Hepatocyte (in vitro differentiated cells): ENCODE measurements at regions not wholly inside any gene's neighbourhood (a gene's known extent, or its start where the extent isn't known, plus 50 kb on each side); places are given as distances from the start of the nearest gene placed in this dataset.

Experiments used
- EZH2 ChIP-seq: fragments of 200-600 bp; sonication (generic); IDR thresholded peaks from 2 replicates; pipeline ENCODE4 v1.6.1; 2016; ENCODE audit warnings: antibody characterized with exemption, mild to moderate bottlenecking, borderline replicate concordance
- TF ChIP-seq, protein P1 (sequence below): fragments of 200-600 bp; sonication (generic); IDR thresholded peaks from 2 replicates; pipeline ENCODE4 v1.5.1; 2016; ENCODE audit warnings: antibody characterized with exemption, mild to moderate bottlenecking; ENCODE audit not compliant: poor library complexity

GRCh38 chr1:96116731-96117130 lies 604.9 kb upstream of the PTBP2 start:
- TF ChIP-seq, protein P1, sequence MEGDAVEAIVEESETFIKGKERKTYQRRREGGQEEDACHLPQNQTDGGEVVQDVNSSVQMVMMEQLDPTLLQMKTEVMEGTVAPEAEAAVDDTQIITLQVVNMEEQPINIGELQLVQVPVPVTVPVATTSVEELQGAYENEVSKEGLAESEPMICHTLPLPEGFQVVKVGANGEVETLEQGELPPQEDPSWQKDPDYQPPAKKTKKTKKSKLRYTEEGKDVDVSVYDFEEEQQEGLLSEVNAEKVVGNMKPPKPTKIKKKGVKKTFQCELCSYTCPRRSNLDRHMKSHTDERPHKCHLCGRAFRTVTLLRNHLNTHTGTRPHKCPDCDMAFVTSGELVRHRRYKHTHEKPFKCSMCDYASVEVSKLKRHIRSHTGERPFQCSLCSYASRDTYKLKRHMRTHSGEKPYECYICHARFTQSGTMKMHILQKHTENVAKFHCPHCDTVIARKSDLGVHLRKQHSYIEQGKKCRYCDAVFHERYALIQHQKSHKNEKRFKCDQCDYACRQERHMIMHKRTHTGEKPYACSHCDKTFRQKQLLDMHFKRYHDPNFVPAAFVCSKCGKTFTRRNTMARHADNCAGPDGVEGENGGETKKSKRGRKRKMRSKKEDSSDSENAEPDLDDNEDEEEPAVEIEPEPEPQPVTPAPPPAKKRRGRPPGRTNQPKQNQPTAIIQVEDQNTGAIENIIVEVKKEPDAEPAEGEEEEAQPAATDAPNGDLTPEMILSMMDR = no peak
- TF ChIP-seq EZH2 = no peak
